Right lobe of liver (tissue), 4 donors: ENCODE measurements at regions not wholly inside any gene's neighbourhood (a gene's known extent, or its start where the extent isn't known, plus 50 kb on each side); places are given as distances from the start of the nearest gene placed in this dataset.

Experiments used
- CTCF ChIP-seq, 4 donors: fragments of 200-600 bp in 3 of 4; fragments of 450-650 bp in 1 of 4; IDR thresholded peaks; one replicate each; pipeline versions ENCODE4 v1.5.1 to v1.8.0; 2016 to 2022; ENCODE audit warnings: antibody characterized with exemption in 4 of 4, mild to moderate bottlenecking in 2 of 4
- POLR2A ChIP-seq: fragments of 450-650 bp; IDR thresholded peaks from one replicate; pipeline ENCODE4 v1.6.1; 2017; ENCODE audit warnings: antibody characterized with exemption, mild to moderate bottlenecking
- donor health status: DM: no; HTN: no; CAD: no.
- donor health status: DM: no; HTN: no; CAD: no.
- donor health status: DM: no; HTN: yes; CAD: no.

GRCh38 chr20:8079976-8080375 lies 52.1 kb upstream of the PLCB1 start:
- TF ChIP-seq CTCF (IDR thresholded peaks at IDR 0.05) (no peak), POLR2A (no peak)
